ENCODE measurements at regions not wholly inside any gene's neighbourhood (a gene's known extent, or its start where the extent isn't known, plus 50 kb on each side); places are given as distances from the start of the nearest gene placed in this dataset.

DNA sequence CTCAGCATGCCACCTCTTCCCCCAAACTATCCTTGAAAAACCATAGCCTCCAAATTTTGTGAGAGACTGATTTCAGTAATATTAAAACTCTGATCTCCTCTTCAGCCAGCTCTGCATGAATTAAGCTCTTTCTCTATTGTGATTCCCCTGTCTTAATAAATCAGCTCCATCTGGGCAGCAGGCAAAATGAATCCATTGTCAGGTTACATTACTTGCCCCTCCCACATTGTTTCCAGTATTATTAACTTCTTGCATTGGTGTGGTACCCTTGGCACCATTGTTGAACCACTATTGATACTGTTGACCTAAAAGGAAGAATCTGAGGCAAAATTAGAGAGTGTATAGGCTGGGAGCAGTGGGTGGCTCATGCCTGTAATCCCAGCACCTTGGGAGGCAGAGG lies 512.2 kb upstream of the VRK2 start:
- DNase-seq, result no peak

DNA sequence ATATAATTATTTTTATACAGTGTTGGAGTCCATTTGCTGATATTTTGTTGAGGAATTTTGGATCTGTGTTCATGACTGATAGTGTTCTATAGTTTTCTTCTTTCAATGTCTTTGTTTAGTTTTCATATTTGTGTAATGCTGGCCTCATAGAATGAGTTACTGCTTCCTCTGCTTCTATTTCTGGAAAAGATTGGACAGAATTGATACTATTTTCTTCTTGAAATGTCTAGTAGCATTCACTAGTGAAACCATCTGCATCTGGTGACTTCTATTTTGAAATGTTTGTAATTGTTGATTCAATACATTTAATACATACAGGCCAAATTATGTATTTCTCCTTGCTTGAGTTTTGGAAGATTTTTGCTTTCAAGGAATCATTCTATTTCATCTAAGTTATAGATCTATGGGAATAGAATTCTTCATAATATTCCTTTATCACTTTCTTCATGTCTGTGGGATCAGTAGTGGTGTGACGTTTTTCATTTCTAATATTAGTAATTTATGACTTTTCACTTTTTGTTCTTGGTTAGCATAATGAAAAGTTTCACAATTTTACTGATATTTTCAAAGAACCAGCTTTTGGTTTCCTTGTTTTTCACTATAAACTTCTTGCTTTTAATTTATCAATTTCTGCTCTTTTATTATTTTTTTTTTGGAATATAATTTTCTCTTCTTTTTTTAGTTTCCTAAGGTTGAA lies 509.9 kb upstream of the VRK2 start:
- DNase-seq, result no peak

DNA sequence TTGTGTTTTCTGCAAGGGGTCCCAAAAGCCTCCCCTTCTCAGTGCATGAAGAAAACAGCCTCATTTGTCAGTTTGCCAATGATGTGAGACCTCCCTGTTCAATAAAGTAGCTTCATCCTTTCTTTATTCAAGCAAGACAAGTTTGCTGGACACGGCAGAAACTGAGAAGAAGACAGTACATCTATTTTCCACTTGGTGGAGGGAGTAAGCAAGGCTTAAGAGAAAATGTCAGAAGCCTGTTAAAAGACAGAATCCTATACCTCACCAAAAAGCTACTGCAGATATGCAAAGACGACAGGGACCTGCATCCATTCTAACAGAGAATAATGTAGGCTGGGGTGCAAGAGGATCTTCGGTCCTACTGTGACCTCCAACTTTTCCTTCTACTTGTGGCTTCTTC lies 506.8 kb upstream of the VRK2 start:
- DNase-seq, result no peak

DNA sequence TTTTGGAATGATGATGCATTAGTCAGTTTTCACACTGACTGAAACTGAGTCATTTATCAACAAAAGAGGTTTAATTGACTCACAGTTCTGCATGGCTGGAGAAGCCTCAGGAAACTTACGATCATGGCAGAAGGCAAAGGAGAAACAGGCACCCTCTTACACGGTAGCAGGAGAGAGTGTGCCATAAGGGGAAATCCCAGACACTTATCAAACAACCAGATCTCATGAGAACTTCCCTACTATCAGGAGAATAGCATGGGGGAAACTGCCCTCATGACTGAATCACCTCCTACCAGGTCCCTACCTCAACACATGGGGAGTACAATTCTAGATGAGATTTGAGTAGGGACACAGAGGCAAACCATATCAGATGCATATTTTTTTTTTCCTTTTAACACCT lies 504.5 kb upstream of the VRK2 start:
- no peak for DNase-seq

DNA sequence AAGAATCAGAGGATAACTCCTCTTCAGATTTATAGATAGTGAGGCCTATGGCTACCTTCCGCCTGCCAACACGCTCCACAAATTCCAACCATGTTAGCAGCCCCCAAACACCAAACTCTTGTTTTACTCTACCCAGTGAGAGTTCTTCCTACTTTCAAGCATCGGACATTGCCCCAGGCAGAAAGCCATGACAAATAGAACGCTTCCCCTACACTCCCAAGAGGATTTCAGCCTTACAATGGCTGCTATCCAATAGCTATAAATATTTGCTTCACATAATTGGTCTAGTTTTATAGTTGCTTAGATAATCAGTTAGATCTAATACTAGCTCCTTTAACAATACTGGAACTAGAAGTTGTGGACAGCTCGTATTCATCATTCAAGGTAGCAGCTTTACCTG lies 503.4 kb upstream of the VRK2 start:
- DNase-seq, result no peak

DNA sequence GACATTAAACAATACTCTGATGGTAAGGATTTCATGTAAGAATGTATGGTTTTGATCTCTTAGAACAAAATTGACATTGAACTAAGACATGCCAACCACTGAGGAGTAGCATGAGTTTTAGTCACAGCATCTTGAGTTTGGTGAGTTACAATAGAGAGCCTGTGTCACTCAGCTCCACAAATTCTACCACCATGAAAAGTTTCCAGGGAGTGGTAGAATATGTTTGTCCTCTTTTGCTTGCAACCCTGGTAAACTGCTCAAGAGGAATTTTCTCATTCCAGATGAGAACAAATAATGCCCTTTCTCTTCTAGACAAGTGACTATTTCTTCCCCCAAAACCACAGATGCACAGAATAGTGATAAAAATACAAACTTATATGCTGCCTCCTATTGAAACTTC lies 502.0 kb upstream of the VRK2 start:
- DNase-seq, result no peak

DNA sequence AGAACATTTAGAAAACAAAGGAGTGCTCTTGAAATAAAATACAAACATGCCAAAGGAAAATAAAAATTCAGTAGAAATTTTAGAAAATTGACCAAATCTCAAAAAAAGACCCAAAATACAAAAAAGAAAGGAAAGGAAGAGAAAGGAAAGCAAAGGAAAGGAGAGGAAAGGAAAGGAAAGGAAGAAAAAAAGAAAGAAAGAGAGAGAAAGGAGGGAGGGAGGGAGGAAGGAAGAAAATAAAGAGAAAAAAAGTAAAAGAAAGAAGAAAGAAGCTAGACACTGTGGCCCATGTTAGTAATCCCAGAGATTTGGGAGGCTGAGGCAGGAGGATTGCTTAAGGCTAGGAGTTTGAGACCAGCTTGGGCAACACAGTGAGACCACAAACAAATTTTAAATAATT lies 500.1 kb upstream of the VRK2 start:
- no peak for DNase-seq

DNA sequence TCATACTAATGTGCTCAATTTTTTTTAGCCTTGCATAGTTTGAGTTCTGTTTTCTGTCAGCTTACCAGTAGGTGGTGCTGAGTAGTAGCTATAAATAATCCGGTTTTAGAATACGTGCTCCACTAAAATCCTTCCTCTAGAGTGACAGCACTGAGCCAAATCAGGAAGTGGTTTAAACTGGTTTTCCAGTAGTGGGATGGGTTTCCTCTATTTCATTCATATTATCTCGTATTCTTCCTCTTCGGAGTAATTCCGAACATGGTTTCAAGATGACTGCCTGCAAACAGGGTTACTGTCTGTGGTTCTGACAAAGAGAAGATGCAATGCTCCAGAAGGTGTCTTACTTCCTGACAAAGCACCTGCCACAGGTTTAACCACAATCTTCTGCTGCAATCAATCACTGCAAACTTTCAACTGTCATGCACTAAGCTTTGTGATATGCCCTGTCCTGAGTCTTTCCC lies 496.9 kb upstream of the VRK2 start:
- DNase-seq, result no peak

DNA sequence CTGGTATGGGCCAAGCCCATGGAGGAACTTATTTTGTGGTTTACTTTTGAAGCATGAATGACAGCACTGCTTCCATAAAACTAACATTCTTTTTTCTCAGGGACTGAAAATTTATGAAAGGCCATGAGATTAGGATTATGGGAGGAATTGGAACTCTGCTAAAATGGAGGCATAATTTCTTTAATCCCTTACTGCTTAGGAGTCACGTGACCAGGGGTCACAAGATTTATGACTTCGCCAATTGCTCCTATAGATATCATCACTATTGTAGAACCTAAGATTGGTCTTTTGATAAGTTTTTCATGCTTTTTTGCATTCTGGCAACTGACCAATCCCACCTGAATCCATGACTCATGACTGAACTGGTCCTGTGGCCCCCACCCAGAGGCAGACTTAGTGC lies 495.7 kb upstream of the VRK2 start:
- no peak for DNase-seq

DNA sequence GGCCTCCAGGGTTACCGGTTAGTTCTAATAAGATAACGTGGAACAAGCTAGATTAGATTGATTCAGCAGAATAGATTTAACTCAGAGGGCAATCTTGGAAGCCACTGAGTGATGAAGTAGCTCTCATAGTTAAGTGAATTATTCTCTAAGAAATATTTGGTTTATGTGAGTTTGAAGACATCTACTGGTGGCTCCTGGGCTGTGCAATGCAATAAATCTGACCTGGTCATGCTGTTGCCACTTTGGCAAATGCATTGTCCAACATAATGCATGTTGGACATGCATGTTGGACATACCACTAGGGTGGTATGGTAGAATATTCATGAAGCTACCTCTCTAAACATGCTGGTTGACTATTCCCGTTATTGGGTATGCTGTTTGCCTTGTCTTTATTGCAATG lies 493.7 kb upstream of the VRK2 start:
- no peak for DNase-seq

DNA sequence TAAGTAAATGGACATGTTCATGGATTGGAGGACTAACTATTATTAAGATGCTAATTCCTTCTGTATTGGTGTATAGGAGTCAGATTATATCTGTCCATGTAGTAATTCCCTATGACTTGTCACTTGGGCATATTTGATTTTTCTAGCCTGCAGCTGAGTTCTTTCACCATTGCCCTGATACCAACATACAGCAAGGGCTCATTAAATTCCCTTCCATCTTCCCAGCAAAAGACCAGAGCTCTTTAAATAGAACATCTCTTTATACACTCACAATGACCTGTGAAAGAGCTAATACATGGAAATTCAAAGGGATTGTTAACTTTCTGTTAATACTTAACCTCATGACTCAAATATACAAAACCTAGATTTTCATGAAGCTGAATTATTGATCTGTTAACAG lies 492.3 kb upstream of the VRK2 start:
- DNase-seq, result no peak

DNA sequence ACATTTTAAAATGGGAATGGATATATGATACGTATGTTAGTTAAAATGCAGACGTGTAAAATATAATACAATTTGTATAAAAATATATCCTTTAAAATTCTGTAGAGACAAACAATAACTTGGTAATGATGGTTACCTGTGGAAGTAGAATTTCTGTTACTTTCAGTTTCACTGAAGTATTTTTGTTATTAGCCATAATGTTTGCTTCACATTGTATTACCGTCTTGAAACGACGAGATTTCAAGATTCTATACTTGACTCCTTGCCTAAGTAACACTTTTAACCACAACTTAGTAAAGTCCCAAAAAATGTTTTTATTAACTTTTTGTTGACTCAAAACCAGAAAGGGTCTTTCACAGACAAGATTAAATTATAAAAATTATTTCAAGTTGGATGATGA lies 488.3 kb upstream of the VRK2 start:
- DNase-seq, result no peak

DNA sequence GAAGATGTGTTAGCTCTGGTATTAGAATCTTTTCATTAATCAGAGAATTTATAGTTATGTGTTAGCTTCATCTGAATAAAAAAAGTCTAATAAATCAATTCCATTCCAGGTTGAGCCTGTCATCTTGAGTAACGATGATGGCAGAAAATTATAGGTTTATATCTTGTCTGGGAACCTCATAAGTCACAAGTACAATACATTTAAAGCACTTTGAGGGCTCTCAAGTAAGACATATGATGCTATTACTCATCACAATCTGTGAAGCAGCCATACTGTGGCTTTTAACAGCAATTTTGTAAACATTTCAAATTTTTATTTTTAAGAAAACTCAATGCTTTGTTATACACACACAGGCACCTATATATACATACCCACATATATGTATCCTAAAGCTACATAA lies 484.1 kb upstream of the VRK2 start:
- no peak for DNase-seq

DNA sequence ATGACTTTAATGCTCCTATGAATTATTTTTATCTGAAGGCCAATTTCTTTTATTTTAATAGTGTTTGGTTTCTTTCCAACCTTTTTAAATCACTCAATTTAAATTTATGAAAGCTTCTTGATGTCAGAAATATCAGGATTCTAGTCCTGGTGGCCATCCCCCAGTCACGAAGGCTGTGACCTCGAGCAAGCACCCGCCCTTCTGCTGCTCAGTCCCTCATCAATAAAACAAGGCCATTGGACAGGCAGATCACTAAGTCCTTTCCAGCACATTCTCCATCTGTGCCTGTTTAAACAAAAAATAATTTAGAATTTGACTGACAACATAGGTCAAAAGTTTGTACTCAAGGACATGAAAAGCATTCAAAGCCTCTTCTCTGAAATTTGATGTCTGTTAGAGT lies 483.6 kb upstream of the VRK2 start:
- no peak for DNase-seq

DNA sequence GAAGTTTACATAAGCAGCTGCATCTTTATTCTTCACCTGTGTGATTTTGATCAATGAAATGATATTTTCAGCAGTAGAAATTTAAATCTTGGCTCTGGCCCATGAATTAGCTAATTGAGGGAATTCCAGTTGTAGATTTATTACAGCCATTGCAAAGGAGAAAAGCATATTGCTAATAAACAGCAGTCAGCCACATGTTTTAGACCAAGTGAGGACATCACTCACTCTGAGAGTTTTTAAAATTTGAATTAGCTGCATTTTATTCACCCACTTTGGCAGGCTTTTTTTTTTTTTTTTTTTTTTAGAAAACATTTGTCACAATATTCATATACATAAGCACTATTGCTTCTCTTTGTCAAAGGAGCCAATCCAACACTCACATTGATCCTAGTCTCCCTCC lies 479.4 kb upstream of the VRK2 start:
- DNase-seq, result no peak

DNA sequence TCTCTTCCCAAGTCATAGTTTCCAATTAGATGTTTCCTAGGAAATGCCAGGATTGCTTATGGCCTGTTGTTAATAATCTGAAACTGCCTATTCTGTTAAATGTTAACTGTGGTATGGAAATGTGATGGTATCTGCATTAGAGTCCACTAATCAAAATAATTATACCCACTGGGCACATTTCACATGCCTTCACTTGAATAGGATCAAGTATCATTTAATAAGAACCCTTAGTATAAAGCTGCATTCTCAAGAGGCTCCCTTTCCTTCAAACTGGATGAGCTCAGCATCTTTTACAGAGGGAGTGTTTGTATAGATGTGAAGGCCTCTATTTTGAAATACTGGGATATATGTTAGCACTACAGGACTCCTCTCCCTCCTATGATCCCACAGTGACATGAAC lies 477.2 kb upstream of the VRK2 start:
- no peak for DNase-seq

DNA sequence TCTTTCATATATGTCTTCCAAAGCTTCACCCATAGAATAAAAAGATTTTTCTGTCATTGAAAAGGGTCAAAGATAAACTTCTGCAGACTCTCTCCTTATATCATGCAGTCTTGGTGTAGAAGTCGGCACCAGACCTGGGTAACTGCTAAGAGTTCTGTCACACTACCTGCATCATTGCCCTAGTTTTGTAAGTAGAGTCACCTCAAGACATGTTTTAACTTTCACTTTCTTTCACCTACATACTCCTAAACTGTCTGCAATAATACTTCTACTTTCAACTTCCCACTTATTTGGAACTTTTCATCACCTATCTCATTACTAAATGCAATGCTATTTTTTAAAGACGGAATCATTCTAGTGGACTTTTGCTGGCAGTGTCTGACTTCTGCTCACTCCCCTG lies 475.6 kb upstream of the VRK2 start:
- DNase-seq, result no peak

DNA sequence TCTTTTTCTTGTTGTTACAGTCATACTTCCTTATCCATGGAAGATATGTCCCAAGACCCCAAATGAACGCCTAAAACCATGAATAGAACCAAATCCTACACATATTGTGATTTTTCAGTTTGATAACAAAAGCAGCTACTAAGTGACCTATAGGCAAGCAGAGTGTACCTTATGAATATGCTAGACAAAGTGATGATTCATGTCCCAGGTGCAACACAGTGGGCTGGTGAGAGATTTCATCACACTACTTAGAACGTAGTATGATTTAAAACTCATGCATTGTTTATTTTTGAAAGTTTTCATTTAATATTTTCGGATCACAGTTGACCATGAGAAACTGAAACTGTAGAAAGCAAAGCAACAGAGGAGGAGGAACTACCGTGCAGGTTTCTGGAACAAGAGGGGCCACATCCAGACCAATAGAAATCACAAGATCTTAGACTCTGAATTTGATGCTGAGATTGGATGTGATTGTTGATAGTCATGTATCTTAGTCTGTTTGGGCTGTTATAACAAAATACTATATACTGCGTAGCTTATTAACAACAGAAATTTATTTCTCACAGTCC lies 470.8 kb upstream of the VRK2 start:
- no peak for DNase-seq

DNA sequence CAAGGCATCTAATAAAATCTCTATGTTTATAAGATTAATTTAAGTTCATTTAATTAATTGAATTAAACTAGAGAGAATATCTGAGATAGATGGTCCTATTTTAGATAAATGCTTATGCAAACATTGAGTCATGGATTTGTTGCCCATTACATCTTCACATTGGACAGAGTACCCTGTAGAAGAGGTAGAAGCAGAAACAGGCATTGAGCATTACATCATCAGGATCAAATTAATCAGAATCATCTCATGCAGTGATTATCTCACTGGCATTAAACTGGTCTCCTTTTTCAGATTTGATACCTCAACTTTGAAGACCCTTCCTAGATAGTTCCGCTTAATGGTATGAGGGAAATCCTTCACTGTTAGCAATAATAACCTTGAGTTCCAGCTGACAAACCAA lies 469.6 kb upstream of the VRK2 start:
- no peak for DNase-seq

DNA sequence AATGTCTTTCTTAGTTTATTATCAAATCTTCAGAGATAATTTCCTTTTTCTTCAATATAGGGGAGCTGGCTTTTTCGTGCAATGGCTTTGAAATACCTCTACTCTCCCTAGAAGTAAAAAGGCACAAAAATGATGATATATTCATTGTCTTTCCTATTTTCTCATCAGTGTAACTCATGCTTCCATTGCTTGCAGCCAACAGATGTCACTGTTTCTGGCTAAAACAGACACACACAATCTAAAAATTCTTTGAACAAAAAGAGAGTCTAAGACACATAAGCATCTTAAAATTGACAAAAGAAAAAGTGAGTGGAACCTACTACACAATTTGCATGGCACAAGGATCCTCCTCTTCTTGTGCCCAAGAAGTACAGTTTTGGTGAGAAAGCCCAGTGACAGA lies 448.7 kb upstream of the VRK2 start:
- DNase-seq, result no peak

DNA sequence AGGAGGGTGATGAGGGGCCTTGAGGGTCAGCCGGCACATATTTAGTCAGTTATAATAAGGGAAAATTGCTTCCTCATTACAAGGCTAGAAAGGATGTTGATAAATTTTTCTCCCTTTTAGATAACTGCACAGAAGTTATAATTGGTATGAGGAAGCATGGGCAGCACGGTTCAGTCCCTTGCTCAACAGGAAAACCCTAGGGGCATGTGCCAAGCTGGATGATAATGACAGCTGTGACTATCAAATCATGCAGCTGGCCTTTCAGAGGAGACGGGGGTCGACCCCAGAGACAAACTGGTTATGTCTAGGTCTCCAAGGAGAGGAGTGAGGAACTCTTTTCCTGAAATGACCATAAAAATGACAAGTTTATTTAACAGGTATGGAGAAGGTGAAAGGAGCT lies 448.1 kb upstream of the VRK2 start:
- DNase-seq, result no peak

DNA sequence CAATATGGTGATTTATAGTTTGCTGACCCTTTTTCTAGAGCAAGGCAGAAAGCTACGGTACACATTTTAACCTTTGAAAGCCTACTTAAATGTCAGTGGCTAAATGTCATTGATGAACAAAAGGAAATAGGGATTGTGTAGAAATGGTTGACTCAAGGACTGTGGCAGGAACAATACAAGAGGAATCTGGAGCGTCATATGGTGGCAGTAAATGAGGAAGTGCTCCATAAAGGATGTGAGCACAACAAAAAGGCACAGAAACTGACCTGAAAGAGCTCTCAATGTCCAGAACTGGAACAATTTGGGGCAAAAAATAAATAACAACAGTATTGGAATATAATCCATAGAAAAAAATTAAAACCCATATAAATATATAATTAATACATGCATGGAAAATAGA lies 443.9 kb upstream of the VRK2 start:
- no peak for DNase-seq

DNA sequence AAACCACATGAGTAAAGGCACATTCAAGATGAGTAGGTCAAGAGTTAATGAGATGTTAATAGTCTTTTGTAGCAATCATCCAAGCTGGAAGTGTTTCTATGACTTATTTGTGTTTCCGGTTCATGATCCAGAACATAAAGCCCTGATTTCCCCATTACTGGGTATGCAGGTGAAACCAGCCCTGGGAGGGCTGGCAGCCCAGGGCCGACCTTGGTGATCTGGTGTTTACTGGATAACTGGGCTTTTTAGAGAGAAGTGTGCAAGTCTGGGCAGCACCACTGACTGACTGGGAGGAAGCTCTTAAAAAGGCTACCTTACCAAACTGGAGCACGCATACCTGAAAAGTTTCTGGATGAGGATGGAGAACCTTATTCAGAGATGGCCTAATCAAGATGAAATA lies 431.6 kb upstream of the VRK2 start:
- DNase-seq, result no peak

DNA sequence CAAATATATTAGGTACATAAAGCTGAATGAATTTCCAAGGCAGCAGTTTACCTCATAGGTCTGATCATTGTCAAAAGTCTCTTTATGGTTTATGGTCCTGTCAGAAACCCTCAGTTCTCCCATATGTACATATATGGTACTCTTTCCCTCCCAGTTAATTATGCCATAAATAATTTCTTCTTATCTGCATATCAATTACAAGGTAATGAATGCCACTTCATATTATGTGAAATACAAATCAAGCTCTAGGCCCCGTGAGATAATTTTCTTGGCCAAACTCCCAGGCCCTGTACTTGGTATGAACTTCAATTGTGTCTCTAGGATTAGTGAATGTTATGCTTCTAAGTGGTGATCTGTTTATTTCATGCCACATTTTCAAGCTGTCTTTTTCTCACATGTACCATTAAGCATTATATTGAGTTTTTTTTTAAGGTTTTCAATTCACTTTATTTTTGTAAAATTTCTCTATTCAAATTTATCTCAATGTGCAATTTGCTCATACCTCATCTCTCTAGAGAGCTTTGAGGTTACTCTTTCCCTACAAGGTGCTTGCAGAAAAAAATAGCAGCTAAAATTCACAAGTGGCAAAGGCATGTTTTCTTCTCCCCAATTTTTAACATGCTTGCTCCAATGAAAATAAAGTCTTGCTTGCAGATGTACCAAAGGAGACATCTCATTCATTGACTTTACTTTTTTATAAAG lies 430.6 kb upstream of the VRK2 start:
- no peak for DNase-seq

DNA sequence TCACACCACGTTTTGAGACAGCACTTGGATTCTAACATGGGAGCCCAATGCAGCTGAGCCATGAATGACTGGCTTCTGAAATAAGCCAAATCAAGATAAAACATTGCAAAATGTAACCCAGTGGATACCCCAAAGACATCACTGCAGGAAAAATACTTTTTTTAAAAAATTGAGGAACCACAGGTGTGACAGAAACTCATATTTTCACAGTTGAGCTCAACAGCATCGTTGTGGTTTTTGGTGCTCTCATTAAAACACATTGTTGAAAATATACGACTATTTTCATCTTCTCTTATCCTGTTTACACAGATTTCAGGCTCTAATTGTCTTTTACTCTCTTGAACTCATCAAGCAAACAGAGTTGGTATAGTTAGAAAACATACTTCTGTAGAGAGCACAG lies 429.3 kb upstream of the VRK2 start:
- DNase-seq, result no peak
